ENCODE measurements at regions not wholly inside any gene's neighbourhood (a gene's known extent, or its start where the extent isn't known, plus 50 kb on each side); places are given as distances from the start of the nearest gene placed in this dataset.

DNA sequence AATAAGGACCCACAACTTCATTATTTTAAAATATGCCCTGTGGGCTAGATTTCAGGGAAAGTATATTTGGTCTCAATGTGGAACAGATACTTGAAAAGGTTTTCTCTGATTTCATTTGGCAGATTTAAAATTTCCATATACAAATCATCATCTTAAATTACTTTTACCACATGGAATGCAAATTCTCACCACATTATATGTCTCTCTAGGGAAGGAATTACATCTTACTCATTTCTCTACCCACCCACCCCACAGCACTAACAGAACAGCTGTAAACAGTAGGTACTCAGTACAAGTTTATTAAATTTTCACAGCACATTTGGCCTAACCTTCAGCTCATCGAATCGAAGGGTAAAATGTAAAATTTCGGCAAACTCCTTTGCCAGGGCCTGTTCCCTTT, 104.0 kb downstream of the CYRIA start:
- Histone ChIP-seq H3K27ac (ENCODE audit: low read depth, low read length) (no peak overlapping the region), H3K36me3 (ENCODE audit: control insufficient read depth, insufficient read depth, low read length) (no peaks in the 10 kb centered on the region), H3K9ac (ENCODE audit: low read length) (no peak overlapping the region)

GRCh38 chr2:16561251-16561650, 104.4 kb downstream of the CYRIA start:
- H3K4me3 ChIP-seq (ENCODE audit: low read depth, low read length): no peak overlapping the region
- no peak overlapping the region for H3K27ac ChIP-seq (ENCODE audit: low read depth, low read length)
- H3K4me1 ChIP-seq (ENCODE audit: control insufficient read depth, insufficient read depth, low read length): no peaks in the 10 kb centered on the region
- no peak overlapping the region for H3K9ac ChIP-seq (ENCODE audit: low read length)
- no peaks in the 10 kb centered on the region for H3K36me3 ChIP-seq (ENCODE audit: control insufficient read depth, insufficient read depth, low read length)
- H3K27me3 ChIP-seq (ENCODE audit: control insufficient read depth, insufficient read depth, low read length): no peaks in the 10 kb centered on the region
- no peaks in the 10 kb centered on the region for H3K9me3 ChIP-seq (ENCODE audit: control insufficient read depth, insufficient read depth, low read depth, low read length)

More for the DNA sequence above, 104.0 kb downstream of the CYRIA start:
- Histone ChIP-seq H3K27me3 (ENCODE audit: control insufficient read depth, insufficient read depth, low read length) (no peaks in the 10 kb centered on the region), H3K4me1 (ENCODE audit: control insufficient read depth, insufficient read depth, low read length) (no peaks in the 10 kb centered on the region), H3K4me3 (ENCODE audit: low read depth, low read length) (no peak overlapping the region), H3K9me3 (ENCODE audit: control insufficient read depth, insufficient read depth, low read depth, low read length) (no peaks in the 10 kb centered on the region)

- H3K9ac ChIP-seq (ENCODE audit: low read length): no peak overlapping the region
- no peaks in the 10 kb centered on the region for H3K27me3 ChIP-seq (ENCODE audit: control insufficient read depth, insufficient read depth, low read length)
- no peaks in the 10 kb centered on the region for H3K9me3 ChIP-seq (ENCODE audit: control insufficient read depth, insufficient read depth, low read depth, low read length)
- H3K4me3 ChIP-seq (ENCODE audit: low read depth, low read length): no peak overlapping the region
- no peaks in the 10 kb centered on the region for H3K36me3 ChIP-seq (ENCODE audit: control insufficient read depth, insufficient read depth, low read length)
- H3K4me1 ChIP-seq (ENCODE audit: control insufficient read depth, insufficient read depth, low read length): no peaks in the 10 kb centered on the region
- H3K27ac ChIP-seq (ENCODE audit: low read depth, low read length): no peak overlapping the region
Observed at GRCh38 chr2:16559278-16560067, 106.2 kb downstream of the CYRIA start.

DNA sequence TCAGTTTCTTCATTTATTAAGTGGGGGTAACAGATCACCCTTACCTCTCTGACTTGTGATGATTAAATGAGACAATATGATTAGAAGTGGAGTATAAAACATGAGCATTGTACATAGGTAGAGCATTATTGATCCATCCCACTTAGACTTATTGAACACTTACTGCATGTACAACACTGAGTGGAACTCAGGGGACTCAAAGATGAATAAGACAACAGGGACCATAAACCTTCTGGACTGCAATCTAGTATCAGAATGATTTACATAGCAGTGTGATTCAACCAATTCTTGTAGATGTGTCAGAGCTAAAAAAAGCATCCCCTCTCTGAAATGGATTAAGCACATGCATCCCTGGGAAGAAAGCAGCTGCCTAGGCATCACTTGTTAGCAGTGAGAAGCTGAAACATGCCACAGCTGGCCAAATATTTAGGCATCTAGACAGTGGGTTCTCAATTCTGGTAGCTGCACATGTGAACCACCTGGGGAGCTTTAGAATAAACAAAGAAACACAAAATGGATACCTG, 111.5 kb downstream of the CYRIA start:
- no peaks in the 10 kb centered on the region for H3K9me3 ChIP-seq (ENCODE audit: control insufficient read depth, insufficient read depth, low read depth, low read length)
- H3K4me1 ChIP-seq (ENCODE audit: control insufficient read depth, insufficient read depth, low read length): no peaks in the 10 kb centered on the region
- H3K9ac ChIP-seq (ENCODE audit: low read length): no peak overlapping the region
- no peaks in the 10 kb centered on the region for H3K27me3 ChIP-seq (ENCODE audit: control insufficient read depth, insufficient read depth, low read length)
- no peak overlapping the region for H3K27ac ChIP-seq (ENCODE audit: low read depth, low read length)
- H3K36me3 ChIP-seq (ENCODE audit: control insufficient read depth, insufficient read depth, low read length): no peaks in the 10 kb centered on the region
- H3K4me3 ChIP-seq (ENCODE audit: low read depth, low read length): no peak overlapping the region

- Histone ChIP-seq H3K9ac (ENCODE audit: low read length) (no peak overlapping the region), H3K36me3 (ENCODE audit: control insufficient read depth, insufficient read depth, low read length) (no peaks in the 10 kb centered on the region), H3K4me1 (ENCODE audit: control insufficient read depth, insufficient read depth, low read length) (no peaks in the 10 kb centered on the region), H3K27ac (ENCODE audit: low read depth, low read length) (no peak overlapping the region), H3K4me3 (ENCODE audit: low read depth, low read length) (no peak overlapping the region), H3K9me3 (ENCODE audit: control insufficient read depth, insufficient read depth, low read depth, low read length) (no peaks in the 10 kb centered on the region), H3K27me3 (ENCODE audit: control insufficient read depth, insufficient read depth, low read length) (no peaks in the 10 kb centered on the region)
Observed at GRCh38 chr2:16553226-16553625, 112.4 kb downstream of the CYRIA start.

DNA sequence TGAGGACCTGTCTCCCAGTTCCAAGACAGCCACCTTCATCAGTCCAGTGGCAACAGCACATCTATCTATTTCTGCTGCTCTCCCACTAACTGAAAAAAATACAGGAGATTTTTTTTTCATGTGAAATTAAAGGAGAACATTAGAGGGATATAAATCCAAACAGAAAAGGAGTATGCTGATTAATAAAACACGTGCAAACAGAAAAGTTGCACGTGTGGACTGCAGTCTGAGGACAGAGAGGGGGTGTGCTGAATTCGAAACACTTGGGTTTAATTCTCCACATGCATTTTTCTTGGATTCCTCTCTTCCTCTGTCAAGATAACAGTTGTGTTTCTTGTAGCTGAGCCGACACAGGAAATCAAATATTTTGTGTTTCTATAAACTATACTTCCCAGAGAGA, 113.4 kb downstream of the CYRIA start:
- Histone ChIP-seq H3K9ac (ENCODE audit: low read length) (no peak overlapping the region), H3K36me3 (ENCODE audit: control insufficient read depth, insufficient read depth, low read length) (no peaks in the 10 kb centered on the region)

GRCh38 chr2:16548036-16548435, 117.6 kb downstream of the CYRIA start:
- no peak overlapping the region for H3K27ac ChIP-seq (ENCODE audit: low read depth, low read length)

More for the DNA sequence above, 113.4 kb downstream of the CYRIA start:
- H3K4me1 ChIP-seq (ENCODE audit: control insufficient read depth, insufficient read depth, low read length): no peaks in the 10 kb centered on the region
- H3K27me3 ChIP-seq (ENCODE audit: control insufficient read depth, insufficient read depth, low read length): no peaks in the 10 kb centered on the region
- H3K9me3 ChIP-seq (ENCODE audit: control insufficient read depth, insufficient read depth, low read depth, low read length): no peaks in the 10 kb centered on the region
- no peak overlapping the region for H3K4me3 ChIP-seq (ENCODE audit: low read depth, low read length)
- H3K27ac ChIP-seq (ENCODE audit: low read depth, low read length): no peak overlapping the region

GRCh38 chr2:16546128-16546754, 119.4 kb downstream of the CYRIA start:
- no peaks in the 10 kb centered on the region for H3K36me3 ChIP-seq (ENCODE audit: control insufficient read depth, insufficient read depth, low read length)
- no peaks in the 10 kb centered on the region for H3K4me1 ChIP-seq (ENCODE audit: control insufficient read depth, insufficient read depth, low read length)
- no peak overlapping the region for H3K27ac ChIP-seq (ENCODE audit: low read depth, low read length)
- no peak overlapping the region for H3K9ac ChIP-seq (ENCODE audit: low read length)
- no peaks in the 10 kb centered on the region for H3K27me3 ChIP-seq (ENCODE audit: control insufficient read depth, insufficient read depth, low read length)
- H3K4me3 ChIP-seq (ENCODE audit: low read depth, low read length): no peak overlapping the region
- no peaks in the 10 kb centered on the region for H3K9me3 ChIP-seq (ENCODE audit: control insufficient read depth, insufficient read depth, low read depth, low read length)

More at GRCh38 chr2:16548036-16548435, 117.6 kb downstream of the CYRIA start:
- H3K4me1 ChIP-seq (ENCODE audit: control insufficient read depth, insufficient read depth, low read length): no peaks in the 10 kb centered on the region
- no peak overlapping the region for H3K9ac ChIP-seq (ENCODE audit: low read length)
- no peaks in the 10 kb centered on the region for H3K27me3 ChIP-seq (ENCODE audit: control insufficient read depth, insufficient read depth, low read length)
- H3K4me3 ChIP-seq (ENCODE audit: low read depth, low read length): no peak overlapping the region
- no peaks in the 10 kb centered on the region for H3K9me3 ChIP-seq (ENCODE audit: control insufficient read depth, insufficient read depth, low read depth, low read length)
- H3K36me3 ChIP-seq (ENCODE audit: control insufficient read depth, insufficient read depth, low read length): no peaks in the 10 kb centered on the region

DNA sequence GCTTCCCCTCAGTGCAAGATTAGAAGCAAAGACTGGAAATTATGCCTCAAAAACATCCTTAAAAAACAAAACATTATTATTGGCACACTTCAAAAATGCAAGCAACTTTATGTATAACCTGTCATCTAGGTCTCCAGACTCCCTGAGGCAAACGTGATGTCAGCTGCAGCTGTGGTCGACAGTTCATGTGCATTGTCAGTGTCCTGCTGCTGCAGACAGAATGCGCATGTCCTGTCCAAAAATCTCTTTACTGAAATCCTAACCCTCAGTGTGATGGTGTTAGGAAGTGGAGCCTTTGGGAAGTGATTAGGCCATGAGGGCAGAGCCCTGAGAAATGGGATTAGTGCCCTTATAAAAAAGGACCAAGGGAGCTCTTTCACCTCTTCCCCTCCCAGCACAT, 126.9 kb downstream of the CYRIA start:
- H3K4me1 ChIP-seq (ENCODE audit: control insufficient read depth, insufficient read depth, low read length): no peaks in the 10 kb centered on the region

DNA sequence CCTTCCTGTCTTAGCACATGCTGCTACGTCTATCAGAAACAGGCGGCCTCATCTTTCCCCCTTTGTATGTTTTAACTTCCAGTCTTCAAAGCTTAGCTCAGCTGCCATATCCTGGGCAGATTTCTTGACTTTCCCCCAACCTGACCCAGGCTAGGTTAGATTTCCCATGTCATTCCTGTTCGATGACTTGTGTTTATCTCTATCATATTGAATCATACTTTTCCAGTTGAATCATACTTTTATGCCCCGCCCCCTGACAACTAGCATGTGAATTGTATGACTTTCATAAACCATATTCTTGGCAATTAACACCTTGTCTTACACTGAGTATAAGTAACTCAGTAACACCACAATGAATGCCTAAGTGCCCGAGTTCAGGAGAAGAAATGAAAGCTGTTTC, 128.3 kb downstream of the CYRIA start:
- Histone ChIP-seq H3K9ac (ENCODE audit: low read length) (no peak overlapping the region), H3K9me3 (ENCODE audit: control insufficient read depth, insufficient read depth, low read depth, low read length) (no peaks in the 10 kb centered on the region), H3K4me1 (ENCODE audit: control insufficient read depth, insufficient read depth, low read length) (no peaks in the 10 kb centered on the region)

More for the DNA sequence above, 126.9 kb downstream of the CYRIA start:
- Histone ChIP-seq H3K4me3 (ENCODE audit: low read depth, low read length) (no peak overlapping the region), H3K9ac (ENCODE audit: low read length) (no peak overlapping the region), H3K27me3 (ENCODE audit: control insufficient read depth, insufficient read depth, low read length) (no peaks in the 10 kb centered on the region), H3K9me3 (ENCODE audit: control insufficient read depth, insufficient read depth, low read depth, low read length) (no peaks in the 10 kb centered on the region), H3K27ac (ENCODE audit: low read depth, low read length) (no peak overlapping the region), H3K36me3 (ENCODE audit: control insufficient read depth, insufficient read depth, low read length) (no peaks in the 10 kb centered on the region)

DNA sequence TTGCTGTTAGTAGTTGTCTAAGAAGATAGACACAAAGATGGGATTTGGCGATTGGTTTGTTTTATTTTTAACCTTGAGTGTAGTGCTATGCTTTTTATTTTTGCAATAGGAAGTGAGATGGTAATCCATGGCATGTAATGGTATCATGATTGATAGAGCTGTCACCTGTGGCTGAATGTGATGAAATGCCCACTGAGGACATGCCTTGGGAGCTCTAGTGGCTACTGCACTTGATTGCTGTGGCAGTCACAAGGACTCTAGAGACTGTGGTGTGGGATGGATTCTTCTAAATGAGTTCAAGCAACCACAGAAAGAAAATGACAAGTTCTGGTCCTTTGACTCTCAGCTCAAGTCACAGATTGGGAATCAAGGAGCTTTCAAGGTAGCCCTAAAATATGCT, 139.4 kb downstream of the CYRIA start:
- Histone ChIP-seq H3K4me3 (ENCODE audit: low read depth, low read length) (no peak overlapping the region), H3K36me3 (ENCODE audit: control insufficient read depth, insufficient read depth, low read length) (no peaks in the 10 kb centered on the region), H3K27me3 (ENCODE audit: control insufficient read depth, insufficient read depth, low read length) (no peaks in the 10 kb centered on the region; the same call in 1 of the 2 replicates), H3K9me3 (ENCODE audit: control insufficient read depth, insufficient read depth, low read depth, low read length) (no peaks in the 10 kb centered on the region), H3K27ac (ENCODE audit: low read depth, low read length) (no peak overlapping the region), H3K9ac (ENCODE audit: low read length) (no peak overlapping the region), H3K4me1 (ENCODE audit: control insufficient read depth, insufficient read depth, low read length) (peaks cover 4% of the 10 kb centered on the region; the same call in 1 of the 2 replicates)

More for the DNA sequence above, 128.3 kb downstream of the CYRIA start:
- Histone ChIP-seq H3K36me3 (ENCODE audit: control insufficient read depth, insufficient read depth, low read length) (no peaks in the 10 kb centered on the region), H3K27ac (ENCODE audit: low read depth, low read length) (no peak overlapping the region), H3K4me3 (ENCODE audit: low read depth, low read length) (no peak overlapping the region), H3K27me3 (ENCODE audit: control insufficient read depth, insufficient read depth, low read length) (no peaks in the 10 kb centered on the region)
